ENCODE measurements at regions not wholly inside any gene's neighbourhood (a gene's known extent, or its start where the extent isn't known, plus 50 kb on each side); places are given as distances from the start of the nearest gene placed in this dataset.
A peak's percentile ranks its signal among the peaks of the same experiment; 100 is the strongest.

- Histone ChIP-seq H3K4me1 (ENCODE audit: control insufficient read depth in 1 of 2, low read depth in 2 of 2) (peaks cover 0 to 2% of the 10 kb centered on the region in 2 donors), H3K27ac (no peak overlapping the region), H3K4me3 (no peak overlapping the region), H3K9me3 (no peaks in the 10 kb centered on the region), H3K27me3 (replicated peaks; ENCODE audit: insufficient read depth) (no peaks in the 10 kb centered on the region), H3K36me3 (no peaks in the 10 kb centered on the region)
- TF ChIP-seq, protein P1, sequence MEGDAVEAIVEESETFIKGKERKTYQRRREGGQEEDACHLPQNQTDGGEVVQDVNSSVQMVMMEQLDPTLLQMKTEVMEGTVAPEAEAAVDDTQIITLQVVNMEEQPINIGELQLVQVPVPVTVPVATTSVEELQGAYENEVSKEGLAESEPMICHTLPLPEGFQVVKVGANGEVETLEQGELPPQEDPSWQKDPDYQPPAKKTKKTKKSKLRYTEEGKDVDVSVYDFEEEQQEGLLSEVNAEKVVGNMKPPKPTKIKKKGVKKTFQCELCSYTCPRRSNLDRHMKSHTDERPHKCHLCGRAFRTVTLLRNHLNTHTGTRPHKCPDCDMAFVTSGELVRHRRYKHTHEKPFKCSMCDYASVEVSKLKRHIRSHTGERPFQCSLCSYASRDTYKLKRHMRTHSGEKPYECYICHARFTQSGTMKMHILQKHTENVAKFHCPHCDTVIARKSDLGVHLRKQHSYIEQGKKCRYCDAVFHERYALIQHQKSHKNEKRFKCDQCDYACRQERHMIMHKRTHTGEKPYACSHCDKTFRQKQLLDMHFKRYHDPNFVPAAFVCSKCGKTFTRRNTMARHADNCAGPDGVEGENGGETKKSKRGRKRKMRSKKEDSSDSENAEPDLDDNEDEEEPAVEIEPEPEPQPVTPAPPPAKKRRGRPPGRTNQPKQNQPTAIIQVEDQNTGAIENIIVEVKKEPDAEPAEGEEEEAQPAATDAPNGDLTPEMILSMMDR (IDR thresholded peaks at IDR 0.05) = no peak
- DNase-seq (ENCODE audit: low spot score) (no peak), ATAC-seq (ENCODE audit: insufficient number of reproducible peaks, low FRiP score, low read depth) (peak; percentile 82)
Observed at GRCh38 chr14:53327716-53328115, 174.6 kb upstream of the DDHD1 start.

- no peak overlapping the region for H3K27ac ChIP-seq
- no peaks in the 10 kb centered on the region for H3K36me3 ChIP-seq
- no peaks in the 10 kb centered on the region for H3K9me3 ChIP-seq
- no peaks in the 10 kb centered on the region for H3K27me3 ChIP-seq (replicated peaks; ENCODE audit: insufficient read depth)
- TF ChIP-seq, protein P1 (IDR thresholded peaks at IDR 0.05) = no peak
- DNase-seq (ENCODE audit: low spot score) (no peak), ATAC-seq (ENCODE audit: insufficient number of reproducible peaks, low FRiP score, low read depth) (no peak)
- no peak overlapping the region for H3K4me3 ChIP-seq
- H3K4me1 ChIP-seq (ENCODE audit: control insufficient read depth in 1 of 2, low read depth in 2 of 2) = peaks cover 0 to 2% of the 10 kb centered on the region in 2 donors
Observed at GRCh38 chr14:53325176-53325806, 172.2 kb upstream of the DDHD1 start.

DNA sequence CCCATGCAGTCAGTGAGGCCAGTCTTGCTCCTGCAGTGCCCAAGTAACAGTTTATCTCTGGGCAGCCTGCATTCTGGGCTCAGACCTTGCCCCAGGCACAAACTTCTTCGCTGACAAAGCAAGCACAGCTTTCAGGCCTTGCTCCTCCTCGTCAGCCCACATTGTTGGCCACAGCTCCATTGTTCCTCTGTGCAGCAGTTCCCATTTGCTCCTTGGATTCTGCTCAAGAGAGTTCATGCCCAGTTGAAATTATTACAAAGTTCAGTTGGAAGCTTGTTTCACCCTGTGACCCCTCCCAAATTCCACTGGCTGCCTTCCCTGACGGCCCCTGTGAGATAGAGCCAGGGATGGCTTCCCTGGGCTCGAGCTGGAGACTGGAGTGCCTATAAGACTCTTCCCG, 163.4 kb upstream of the DDHD1 start:
- no peaks in the 10 kb centered on the region for H3K36me3 ChIP-seq
- ATAC-seq (ENCODE audit: insufficient number of reproducible peaks, low FRiP score, low read depth) (no peak), DNase-seq (ENCODE audit: low spot score) (no peak)
- no peak overlapping the region for H3K4me3 ChIP-seq
- H3K27me3 ChIP-seq (replicated peaks; ENCODE audit: insufficient read depth) = no peaks in the 10 kb centered on the region
- no peak overlapping the region for H3K27ac ChIP-seq
- H3K9me3 ChIP-seq = no peaks in the 10 kb centered on the region
- TF ChIP-seq, protein P1 (IDR thresholded peaks at IDR 0.05) = no peak
- H3K4me1 ChIP-seq (ENCODE audit: control insufficient read depth in 1 of 2, low read depth in 2 of 2) = no peaks in the 10 kb centered on the region

- DNase-seq (ENCODE audit: low spot score) (no peak), ATAC-seq (ENCODE audit: insufficient number of reproducible peaks, low FRiP score, low read depth) (no peak)
- Histone ChIP-seq H3K36me3 (no peaks in the 10 kb centered on the region), H3K4me3 (no peak overlapping the region), H3K27ac (no peak overlapping the region), H3K9me3 (no peaks in the 10 kb centered on the region), H3K4me1 (ENCODE audit: control insufficient read depth in 1 of 2, low read depth in 2 of 2) (peaks cover 0 to 6% of the 10 kb centered on the region in 2 donors), H3K27me3 (replicated peaks; ENCODE audit: insufficient read depth) (no peaks in the 10 kb centered on the region)
- TF ChIP-seq, protein P1 (IDR thresholded peaks at IDR 0.05) = no peak
Observed at GRCh38 chr14:53310412-53310811, 157.3 kb upstream of the DDHD1 start.

DNA sequence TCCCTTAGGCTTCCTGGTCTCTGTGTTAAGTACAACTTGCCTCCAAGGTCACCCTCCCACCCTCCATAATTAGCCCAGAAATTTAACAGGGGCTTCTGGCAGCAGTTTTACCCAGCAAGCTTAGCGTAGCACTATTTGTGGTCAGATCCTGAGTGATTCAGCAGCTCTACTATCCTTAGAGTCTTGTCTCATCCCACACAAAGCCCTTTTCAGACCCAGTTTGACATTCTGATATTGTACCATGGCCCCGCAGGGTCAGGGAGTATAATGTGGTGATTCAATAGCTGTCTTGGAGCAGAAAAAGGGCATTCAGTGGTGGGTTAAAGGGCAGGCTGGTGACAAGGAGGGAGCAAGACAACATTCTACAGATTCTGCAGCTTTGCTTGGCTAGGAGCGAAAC, 153.8 kb upstream of the DDHD1 start:
- Histone ChIP-seq H3K27me3 (replicated peaks; ENCODE audit: insufficient read depth) (no peaks in the 10 kb centered on the region), H3K4me1 (ENCODE audit: control insufficient read depth in 1 of 2, low read depth in 2 of 2) (peaks cover 0 to 6% of the 10 kb centered on the region in 2 donors), H3K27ac (no peak overlapping the region), H3K36me3 (no peaks in the 10 kb centered on the region), H3K4me3 (peak overlapping the region; percentile 67), H3K9me3 (no peaks in the 10 kb centered on the region)
- TF ChIP-seq, protein P1 (IDR thresholded peaks at IDR 0.05) = no peak
- DNase-seq (ENCODE audit: low spot score) (no peak), ATAC-seq (ENCODE audit: insufficient number of reproducible peaks, low FRiP score, low read depth) (no peak)
